Mesenchymal stem cell (in vitro differentiated cells and primary cell): ENCODE measurements at regions not wholly inside any gene's neighbourhood (a gene's known extent, or its start where the extent isn't known, plus 50 kb on each side); places are given as distances from the start of the nearest gene placed in this dataset.

ENCODE experiments used
- DNase-seq: peaks from one replicate; pipeline ENCODE4 v3.0.0-alpha.2; 2013
- H2AFZ ChIP-seq: one replicate; pipeline ENCODE4 v1.6.1; 2013; ENCODE audit warnings: low read depth, mild to moderate bottlenecking, control low read depth, inconsistent platforms, low read length, moderate library complexity
- H2AK5ac ChIP-seq: 2 replicates; pipeline ENCODE4 v1.6.1; 2013; ENCODE audit warnings: low read length, moderate library complexity, mild to moderate bottlenecking, inconsistent platforms; ENCODE audit not compliant: severe bottlenecking
- H2BK120ac ChIP-seq: one replicate; pipeline ENCODE4 v1.6.1; 2013; ENCODE audit warnings: low read depth, mild to moderate bottlenecking, inconsistent platforms, low read length, moderate library complexity
- H2BK12ac ChIP-seq, 2 experiments: one replicate each; pipeline ENCODE4 v1.6.1; 2013; ENCODE audit warnings: inconsistent platforms in 2 of 2, low read length in 2 of 2, mild to moderate bottlenecking in 2 of 2, moderate library complexity in 2 of 2, control low read depth in 1 of 2
- H2BK15ac ChIP-seq: one replicate; pipeline ENCODE4 v1.6.1; 2013; ENCODE audit warnings: mild to moderate bottlenecking, low read depth, inconsistent platforms; ENCODE audit not compliant: poor library complexity, severe bottlenecking
- H2BK5ac ChIP-seq: 2 replicates; pipeline ENCODE4 v1.6.1; 2013; ENCODE audit warnings: low read depth, mild to moderate bottlenecking, low read length, control low read depth, inconsistent platforms; ENCODE audit not compliant: poor library complexity, severe bottlenecking
- H3K14ac ChIP-seq, 2 experiments: one replicate each; pipeline ENCODE4 v1.6.1; 2013; ENCODE audit warnings: inconsistent platforms in 2 of 2, low read length in 2 of 2, control low read depth in 1 of 2, mild to moderate bottlenecking in 1 of 2, moderate library complexity in 1 of 2
- H3K18ac ChIP-seq, 2 experiments: one replicate each; pipeline ENCODE4 v1.6.1; 2013; ENCODE audit warnings: inconsistent platforms in 2 of 2, low read length in 2 of 2, control low read depth in 1 of 2, low read depth in 1 of 2, mild to moderate bottlenecking in 1 of 2
- H3K23ac ChIP-seq, 2 experiments: one replicate each; pipeline ENCODE4 v1.6.1; 2013; ENCODE audit warnings: inconsistent platforms in 2 of 2, low read length in 2 of 2, mild to moderate bottlenecking in 2 of 2, moderate library complexity in 2 of 2, control low read depth in 1 of 2
- H3K27ac ChIP-seq: 2 replicates; pipeline ENCODE4 v1.5.1; 2013; ENCODE audit warnings: mild to moderate bottlenecking, moderate library complexity, low read length, control low read depth, inconsistent platforms; ENCODE audit not compliant: poor library complexity, severe bottlenecking
- H3K27me3 ChIP-seq, 2 experiments: 2 replicates each; pipeline versions ENCODE4 v1.6.1 to v1.7.0; 2013; ENCODE audit warnings: low read length in 2 of 2, mild to moderate bottlenecking in 2 of 2, moderate library complexity in 2 of 2, control low read depth in 1 of 2, inconsistent platforms in 1 of 2; ENCODE audit not compliant: control insufficient read depth in 1 of 2, insufficient read depth in 1 of 2
- H3K36me3 ChIP-seq, 2 experiments: 2 replicates each; pipeline versions ENCODE4 v1.6.1 to v1.7.0; 2013; ENCODE audit warnings: low read length in 2 of 2, control low read depth in 1 of 2, inconsistent platforms in 1 of 2, low read depth in 1 of 2, mild to moderate bottlenecking in 1 of 2; ENCODE audit not compliant: insufficient read depth in 2 of 2, control insufficient read depth in 1 of 2
- H3K4ac ChIP-seq, 2 experiments: one replicate each; pipeline ENCODE4 v1.6.1; 2013; ENCODE audit warnings: inconsistent platforms in 2 of 2, low read length in 2 of 2, mild to moderate bottlenecking in 2 of 2, moderate library complexity in 2 of 2, control low read depth in 1 of 2, low read depth in 1 of 2
- H3K4me1 ChIP-seq: 2 replicates; pipeline ENCODE4 v1.6.1; 2013; ENCODE audit warnings: low read depth, low read length, control low read depth; ENCODE audit not compliant: control insufficient read depth, insufficient read depth
- H3K4me2 ChIP-seq: 2 replicates; pipeline ENCODE4 v1.6.1; 2013; ENCODE audit warnings: low read length, mild to moderate bottlenecking, inconsistent platforms; ENCODE audit not compliant: poor library complexity, severe bottlenecking
- H3K4me3 ChIP-seq, 2 experiments: 2 replicates each; pipeline versions ENCODE4 v1.5.1 to v1.7.0; 2013; ENCODE audit warnings: low read length in 2 of 2, mild to moderate bottlenecking in 2 of 2, control low read depth in 1 of 2, low read depth in 1 of 2; ENCODE audit not compliant: insufficient read depth in 1 of 2
- H3K79me1 ChIP-seq: replicated peaks from 2 replicates; pipeline ENCODE4 v1.6.1; 2013; ENCODE audit warnings: mild to moderate bottlenecking, control low read depth, low read length, inconsistent platforms; ENCODE audit not compliant: poor library complexity, severe bottlenecking
- H3K9ac ChIP-seq: 2 replicates; pipeline ENCODE4 v1.7.0; 2013; ENCODE audit warnings: mild to moderate bottlenecking, low read length, moderate library complexity
- H3K9me3 ChIP-seq: 2 replicates; pipeline ENCODE4 v1.7.0; 2013; ENCODE audit warnings: mild to moderate bottlenecking, low read length; ENCODE audit not compliant: control insufficient read depth
- H4K8ac ChIP-seq: one replicate; pipeline ENCODE4 v1.6.1; 2013; ENCODE audit warnings: inconsistent platforms, mild to moderate bottlenecking, low read length, moderate library complexity
- H4K91ac ChIP-seq: one replicate; pipeline ENCODE4 v1.6.1; 2013; ENCODE audit warnings: mild to moderate bottlenecking, low read length, inconsistent platforms
- WGBS: methylation state at CpG from one replicate; pipeline ENCODE4 v1.1.7; 2013; ENCODE audit warnings: mixed read lengths; 5-methylcytosine and 5-hydroxymethylcytosine counted together

GRCh38 chr5:61683926-61684325 lies 351.9 kb downstream of the ZSWIM6 start:
- Histone ChIP-seq H3K9me3 (no peaks in the 10 kb centered on the region), H3K4ac (no peak overlapping the region), H2AFZ (no peak overlapping the region), H2AK5ac (no peak overlapping the region), H3K23ac (no peak overlapping the region), H3K4me1 (no peaks in the 10 kb centered on the region), H4K8ac (no peak overlapping the region), H3K4me3 (no peak overlapping the region), H3K27me3 (peaks cover 12 to 39% of the 10 kb centered on the region in 2 experiments), H2BK12ac (no peak overlapping the region), H3K18ac (no peak overlapping the region), H3K14ac (no peak overlapping the region), H3K36me3 (no peaks in the 10 kb centered on the region), H4K91ac (no peak overlapping the region), H2BK15ac (no peak overlapping the region), H3K9ac (no peak overlapping the region), H3K4me2 (no peak overlapping the region), H3K79me1 (no peaks in the 10 kb centered on the region), H2BK5ac (no peak overlapping the region), H3K27ac (no peak overlapping the region), H2BK120ac (no peak overlapping the region)
- no CpG with 5 or more reads among the region's 2 CpGs for WGBS
- DNase-seq = no peak

GRCh38 chr5:61686491-61687257 lies 354.6 kb downstream of the ZSWIM6 start:
- Histone ChIP-seq H3K36me3 (no peaks in the 10 kb centered on the region), H2BK12ac (no peak overlapping the region), H3K27me3 (peaks cover 11 to 22% of the 10 kb centered on the region in 2 experiments), H4K8ac (no peak overlapping the region), H2BK5ac (no peak overlapping the region), H4K91ac (no peak overlapping the region), H3K23ac (no peak overlapping the region), H3K4me1 (no peaks in the 10 kb centered on the region), H3K4me2 (no peak overlapping the region), H2BK15ac (no peak overlapping the region), H3K18ac (no peak overlapping the region), H3K27ac (no peak overlapping the region), H2AFZ (no peak overlapping the region), H2AK5ac (no peak overlapping the region), H3K9me3 (peaks cover under 1% of the 10 kb centered on the region), H3K79me1 (no peaks in the 10 kb centered on the region), H2BK120ac (no peak overlapping the region), H3K9ac (no peak overlapping the region), H3K4ac (no peak overlapping the region), H3K14ac (no peak overlapping the region), H3K4me3 (no peak overlapping the region)
- 80% methylated on average over 3 of the region's 5 CpGs for WGBS
- no peak for DNase-seq

GRCh38 chr5:61687371-61687770 lies 355.3 kb downstream of the ZSWIM6 start:
- H3K27ac ChIP-seq = no peak overlapping the region
- H4K91ac ChIP-seq = no peak overlapping the region
- no peak overlapping the region for H3K18ac ChIP-seq
- no peak overlapping the region for H2AFZ ChIP-seq
- H3K4ac ChIP-seq = no peak overlapping the region
- no peaks in the 10 kb centered on the region for H3K36me3 ChIP-seq
- H3K4me2 ChIP-seq = no peak overlapping the region
- H2BK120ac ChIP-seq = no peak overlapping the region
- no peak overlapping the region for H3K14ac ChIP-seq
- no peak overlapping the region for H2BK15ac ChIP-seq
- no peak overlapping the region for H2AK5ac ChIP-seq
- H3K27me3 ChIP-seq = peaks cover 11 to 20% of the 10 kb centered on the region in 2 experiments
- no peak overlapping the region for H3K4me3 ChIP-seq
- no peak for DNase-seq
- 70% methylated on average over 5 of the region's 5 CpGs for WGBS
- peaks cover 7% of the 10 kb centered on the region for H3K9me3 ChIP-seq
- H2BK12ac ChIP-seq = no peak overlapping the region
- no peaks in the 10 kb centered on the region for H3K4me1 ChIP-seq
- no peak overlapping the region for H3K9ac ChIP-seq
- no peak overlapping the region for H2BK5ac ChIP-seq
- H3K23ac ChIP-seq = no peak overlapping the region
- H4K8ac ChIP-seq = no peak overlapping the region
- H3K79me1 ChIP-seq = no peaks in the 10 kb centered on the region

GRCh38 chr5:61689153-61689846 lies 357.2 kb downstream of the ZSWIM6 start:
- peaks cover 14% of the 10 kb centered on the region for H3K9me3 ChIP-seq
- H2AK5ac ChIP-seq = no peak overlapping the region
- H3K79me1 ChIP-seq = no peaks in the 10 kb centered on the region
- H2BK5ac ChIP-seq = no peak overlapping the region
- H3K23ac ChIP-seq = no peak overlapping the region
- no peak overlapping the region for H3K27ac ChIP-seq
- H3K4me3 ChIP-seq = no peak overlapping the region
- H3K4me1 ChIP-seq = no peaks in the 10 kb centered on the region
- no peak overlapping the region for H2AFZ ChIP-seq
- no peaks in the 10 kb centered on the region for H3K36me3 ChIP-seq
- H2BK15ac ChIP-seq = no peak overlapping the region
- H2BK12ac ChIP-seq = no peak overlapping the region
- no peak overlapping the region for H4K8ac ChIP-seq
- no peak overlapping the region for H3K14ac ChIP-seq
- H2BK120ac ChIP-seq = no peak overlapping the region
- H3K18ac ChIP-seq = no peak overlapping the region
- H4K91ac ChIP-seq = no peak overlapping the region
- H3K4ac ChIP-seq = no peak overlapping the region
- 73% methylated on average over 2 of the region's 3 CpGs for WGBS
- H3K9ac ChIP-seq = no peak overlapping the region
- H3K4me2 ChIP-seq = no peak overlapping the region
- no peak for DNase-seq
- H3K27me3 ChIP-seq = peaks cover 11 to 16% of the 10 kb centered on the region in 2 experiments
